CD4-positive, alpha-beta memory T cell (primary cell): ENCODE measurements at regions not wholly inside any gene's neighbourhood (a gene's known extent, or its start where the extent isn't known, plus 50 kb on each side); places are given as distances from the start of the nearest gene placed in this dataset.
A peak's percentile ranks its signal among the peaks of the same experiment; 100 is the strongest.

Experiments used
- CTCF ChIA-PET: fragments of 350-600 bp; sonication (Branson Sonifier 250); formaldehyde crosslinking; loops from one replicate; lab custom pipeline; 2021; ENCODE audit warnings: inconsistent platforms; ENCODE audit not compliant: partially characterized antibody; lab: Charles Lee
- POLR2A ChIA-PET: fragments of 350-600 bp; sonication (Branson Sonifier 250); formaldehyde crosslinking; loops from one replicate; lab custom pipeline; 2021; ENCODE audit not compliant: partially characterized antibody; lab: Charles Lee
- DNase-seq, 5 donors: peaks; one replicate each; pipeline versions ENCODE4 v3.0.0 to v3.0.0-alpha.2; 2020 to 2022; ENCODE audit warnings: mixed read lengths in 1 of 5
- H3K27ac ChIP-seq: one replicate; pipeline ENCODE4 v1.7.0; 2013; ENCODE audit warnings: low read depth, low read length
- H3K27me3 ChIP-seq: 2 replicates; pipeline ENCODE4 v1.7.0; 2013; ENCODE audit warnings: mild to moderate bottlenecking, low read length, moderate library complexity; ENCODE audit not compliant: insufficient read depth
- H3K36me3 ChIP-seq: 2 replicates; pipeline ENCODE4 v1.7.0; 2013; ENCODE audit warnings: mild to moderate bottlenecking, low read length, moderate library complexity; ENCODE audit not compliant: insufficient read depth
- H3K4me1 ChIP-seq: 2 replicates; pipeline ENCODE4 v1.7.0; 2013; ENCODE audit warnings: mild to moderate bottlenecking, low read length, moderate library complexity; ENCODE audit not compliant: insufficient read depth
- H3K4me3 ChIP-seq, 2 donors: one replicate each; pipeline ENCODE4 v1.7.0; 2013; ENCODE audit warnings: low read length in 2 of 2, mild to moderate bottlenecking in 1 of 2
- H3K9me3 ChIP-seq, 2 donors: one replicate each; pipeline ENCODE4 v1.7.0; 2013; ENCODE audit warnings: low read length in 2 of 2, control low read depth in 1 of 2; ENCODE audit not compliant: control insufficient read depth in 1 of 2
- H3K27ac Mint-ChIP-seq, 7 donors: one replicate each; pipeline ENCODE4 v1.8.0; 2020 to 2021; ENCODE audit warnings: mixed read lengths in 7 of 7, mild to moderate bottlenecking in 6 of 7, inconsistent platforms in 3 of 7, moderate library complexity in 3 of 7
- H3K27me3 Mint-ChIP-seq, 2 donors: one replicate each; pipeline ENCODE4 v1.8.0; 2020 to 2021; ENCODE audit warnings: mixed read lengths in 2 of 2
- H3K36me3 Mint-ChIP-seq, 2 donors: one replicate each; pipeline ENCODE4 v1.8.0; 2020 to 2021; ENCODE audit warnings: mixed read lengths in 2 of 2, inconsistent platforms in 1 of 2, mild to moderate bottlenecking in 1 of 2
- H3K4me1 Mint-ChIP-seq, 4 donors: one replicate each; pipeline ENCODE4 v1.8.0; 2020 to 2021; ENCODE audit warnings: mixed read lengths in 4 of 4, mild to moderate bottlenecking in 1 of 4
- H3K4me3 Mint-ChIP-seq, 8 donors: one replicate each; pipeline ENCODE4 v1.8.0; 2020 to 2021; ENCODE audit warnings: mixed read lengths in 8 of 8, mild to moderate bottlenecking in 7 of 8, moderate library complexity in 6 of 8, inconsistent platforms in 3 of 8
- H3K9me3 Mint-ChIP-seq, 8 donors: one replicate each; pipeline ENCODE4 v1.8.0; 2020 to 2021; ENCODE audit warnings: mixed read lengths in 8 of 8, mild to moderate bottlenecking in 5 of 8, inconsistent platforms in 3 of 8, moderate library complexity in 1 of 8
- intact Hi-C: fragments of 100-400 bp; cut with micrococcal nuclease; formaldehyde crosslinking; loops from one replicate; pipeline ENCODE4 v1.15.1; 2023

DNA sequence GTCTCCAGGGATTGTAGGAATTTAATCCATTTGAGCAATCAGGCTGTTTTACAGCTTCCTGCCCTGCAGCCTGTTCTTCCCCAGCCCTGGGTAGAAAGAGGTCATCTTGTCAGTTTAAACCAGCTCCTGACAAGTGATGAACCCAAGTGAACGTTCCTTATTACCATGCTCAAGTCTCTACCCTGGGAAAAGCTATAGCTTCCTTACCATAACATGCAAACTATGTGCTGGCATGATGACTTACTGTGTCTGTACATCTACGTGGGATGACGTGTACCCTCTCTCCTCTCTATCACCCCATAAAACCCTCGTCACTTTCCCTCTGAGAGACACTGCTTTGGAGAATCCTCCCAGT, 452.2 kb downstream of the XYLT1 start:
- POLR2A ChIA-PET, result no interaction called here
- H3K9me3 ChIP-seq, result no peaks in the 10 kb centered on the region
- no peaks in the 10 kb centered on the region for H3K27me3 Mint-ChIP-seq
- H3K4me3 Mint-ChIP-seq, result no peak overlapping the region
- H3K36me3 ChIP-seq, result no peaks in the 10 kb centered on the region
- H3K9me3 Mint-ChIP-seq, result peaks cover 0 to 9% (median 5%) of the 10 kb centered on the region in 8 donors
- H3K27ac ChIP-seq, result no peak overlapping the region
- H3K4me3 ChIP-seq, result no peak overlapping the region
- H3K27ac Mint-ChIP-seq, result no peak overlapping the region
- no peak for DNase-seq
- peaks cover 9% of the 10 kb centered on the region for H3K4me1 ChIP-seq
- H3K36me3 Mint-ChIP-seq, result peaks cover 0 to 7% of the 10 kb centered on the region in 2 donors
- peaks cover 5 to 19% (median 11%) of the 10 kb centered on the region in 4 donors for H3K4me1 Mint-ChIP-seq
- intact Hi-C loops, result loop anchor here (10.0 kb wide), 1 partner anchor 346 kb away; no protein-coding TSS in a partner anchor
- CTCF ChIA-PET, result interaction anchor here (1.2 kb wide), 2 partner anchors 49 to 52 kb away, joined by 3 read pairs; no protein-coding TSS in a partner anchor
- H3K27me3 ChIP-seq, result no peaks in the 10 kb centered on the region

DNA sequence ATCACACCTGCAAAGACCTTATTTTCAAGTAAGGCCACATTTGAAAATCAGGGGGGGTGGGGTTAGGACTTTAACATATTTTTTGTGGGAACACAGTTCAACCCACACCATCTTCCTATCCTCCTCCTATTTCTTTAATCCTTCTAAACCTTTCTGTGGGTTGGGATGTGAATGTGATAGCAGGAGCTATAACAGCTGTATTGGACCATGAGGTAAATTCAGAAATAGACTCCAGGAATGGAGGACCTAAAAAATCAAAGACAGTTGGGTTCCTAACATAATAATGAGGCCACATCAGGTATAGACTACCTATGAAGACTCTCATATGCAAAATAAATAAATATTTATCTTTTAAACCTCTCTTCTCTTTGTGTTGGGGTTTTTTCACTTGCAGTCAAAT, 451.4 kb downstream of the XYLT1 start:
- peaks cover 3 to 15% (median 8%) of the 10 kb centered on the region in 4 donors for H3K4me1 Mint-ChIP-seq
- intact Hi-C loops, result loop anchor here (10.0 kb wide), 1 partner anchor 345 kb away; no protein-coding TSS in a partner anchor
- H3K9me3 Mint-ChIP-seq, result peaks cover 0 to 9% (median 5%) of the 10 kb centered on the region in 8 donors
- Histone ChIP-seq H3K27me3 (no peaks in the 10 kb centered on the region), H3K4me3 (no peak overlapping the region), H3K36me3 (no peaks in the 10 kb centered on the region), H3K4me1 (peaks cover 3% of the 10 kb centered on the region), H3K9me3 (no peaks in the 10 kb centered on the region), H3K27ac (no peak overlapping the region)
- POLR2A ChIA-PET, result no interaction called here
- H3K36me3 Mint-ChIP-seq, result peaks cover 0 to 7% of the 10 kb centered on the region in 2 donors
- no peak overlapping the region for H3K27ac Mint-ChIP-seq
- H3K27me3 Mint-ChIP-seq, result no peaks in the 10 kb centered on the region
- no peak overlapping the region for H3K4me3 Mint-ChIP-seq
- CTCF ChIA-PET, result no interaction called here
- no peak for DNase-seq

DNA sequence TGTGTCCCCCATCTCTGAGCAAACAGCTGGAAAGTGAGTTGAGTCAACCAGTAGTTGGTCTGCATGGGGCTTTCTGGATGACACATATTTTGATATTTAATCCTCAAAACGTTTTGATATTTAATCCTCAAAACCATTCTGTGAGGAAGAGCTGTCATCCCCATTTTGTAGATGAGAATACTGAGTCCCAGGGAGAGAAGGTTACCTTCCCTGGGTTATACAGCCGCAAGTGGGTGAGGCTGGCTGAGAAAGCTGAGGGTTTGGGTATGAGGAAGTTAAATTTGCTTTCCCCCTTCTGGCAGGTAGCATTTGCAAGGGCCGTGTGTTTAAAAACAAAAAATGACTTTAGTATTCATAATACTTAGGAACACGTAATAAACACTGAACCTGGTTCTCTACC, 447.2 kb downstream of the XYLT1 start:
- intact Hi-C loops, result no loop called here
- peaks cover 14 to 38% (median 23%) of the 10 kb centered on the region in 4 donors for H3K4me1 Mint-ChIP-seq
- POLR2A ChIA-PET, result no interaction called here
- Histone ChIP-seq H3K4me1 (peaks cover 18% of the 10 kb centered on the region), H3K4me3 (no peak overlapping the region), H3K36me3 (no peaks in the 10 kb centered on the region), H3K27ac (no peak overlapping the region), H3K27me3 (no peaks in the 10 kb centered on the region), H3K9me3 (no peaks in the 10 kb centered on the region)
- no peaks in the 10 kb centered on the region for H3K9me3 Mint-ChIP-seq
- H3K27ac Mint-ChIP-seq, result peak overlapping the region in 1 of 7 donors; percentile 10
- H3K4me3 Mint-ChIP-seq, result no peak overlapping the region
- CTCF ChIA-PET, result interaction anchor here (0.9 kb wide), 1 partner anchor 9 kb away, joined by 3 read pairs; no protein-coding TSS in a partner anchor
- peaks cover 0 to 4% of the 10 kb centered on the region in 2 donors for H3K36me3 Mint-ChIP-seq
- DNase-seq, result no peak
- H3K27me3 Mint-ChIP-seq, result no peaks in the 10 kb centered on the region

DNA sequence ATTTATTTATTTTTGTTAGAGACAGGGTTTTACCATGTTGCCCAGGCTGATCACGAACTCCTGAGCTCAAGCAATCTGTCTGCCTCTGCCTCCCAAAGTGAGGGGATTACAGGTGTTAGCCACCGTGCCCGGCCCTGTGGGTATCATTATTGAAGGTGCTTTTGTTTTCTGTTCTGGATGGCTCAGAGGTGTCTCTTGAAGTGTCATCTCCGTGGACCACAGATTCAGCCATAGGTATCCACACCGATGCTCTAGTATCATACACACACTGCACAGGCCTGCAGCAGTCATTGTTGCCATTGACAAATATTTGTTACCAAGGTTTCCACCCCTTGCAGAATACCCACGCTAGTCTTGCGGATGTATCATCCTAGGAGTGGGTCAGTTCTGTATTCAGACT, 446.2 kb downstream of the XYLT1 start:
- H3K4me3 ChIP-seq, result no peak overlapping the region
- Mint-ChIP-seq H3K4me1 (peaks cover 14 to 35% (median 21%) of the 10 kb centered on the region in 4 donors), H3K4me3 (no peak overlapping the region), H3K27me3 (no peaks in the 10 kb centered on the region), H3K36me3 (peaks cover 4 to 7% of the 10 kb centered on the region in 2 donors), H3K9me3 (peaks cover 0 to 6% (median 5%) of the 10 kb centered on the region in 8 donors), H3K27ac (no peak overlapping the region)
- peaks cover 18% of the 10 kb centered on the region for H3K4me1 ChIP-seq
- ChIA-PET POLR2A (no interaction called here), CTCF (interaction anchor here (1.0 kb wide), 1 partner anchor 9 kb away, joined by 4 read pairs; no protein-coding TSS in a partner anchor)
- no peaks in the 10 kb centered on the region for H3K36me3 ChIP-seq
- H3K9me3 ChIP-seq, result no peaks in the 10 kb centered on the region
- intact Hi-C loops, result no loop called here
- H3K27ac ChIP-seq, result no peak overlapping the region
- no peak for DNase-seq
- H3K27me3 ChIP-seq, result no peaks in the 10 kb centered on the region

DNA sequence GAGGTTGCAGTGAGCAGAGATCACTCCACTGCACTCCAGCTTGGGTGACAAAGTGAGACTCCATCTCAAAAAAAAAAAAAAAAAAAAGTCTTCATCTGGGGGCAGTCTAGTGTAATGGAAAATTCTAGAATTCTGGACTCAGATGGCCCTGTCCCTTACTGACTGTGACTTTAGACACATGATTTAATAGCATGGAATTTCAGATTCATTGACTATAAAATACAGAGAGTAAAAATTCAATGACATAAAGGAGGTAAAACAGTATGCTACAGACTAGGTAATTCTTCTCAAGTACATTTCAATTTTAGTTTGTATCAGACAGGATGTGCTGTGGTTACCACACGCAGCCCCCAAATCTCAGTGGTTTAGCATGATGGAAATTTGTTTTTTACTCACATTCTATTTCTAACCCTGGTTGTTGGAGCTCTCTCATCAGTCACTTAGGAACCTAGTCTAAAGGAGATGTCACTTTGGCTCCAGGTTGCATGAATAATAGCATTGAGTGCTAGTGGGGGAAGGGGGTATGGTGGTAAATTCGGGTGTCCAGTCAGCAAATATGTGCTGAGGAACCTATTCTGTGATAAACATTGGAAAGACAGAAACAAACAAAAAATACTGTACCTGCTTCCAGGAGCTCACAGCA, 444.0 kb downstream of the XYLT1 start:
- Histone ChIP-seq H3K36me3 (no peaks in the 10 kb centered on the region), H3K4me1 (peaks cover 18% of the 10 kb centered on the region), H3K9me3 (no peaks in the 10 kb centered on the region), H3K27me3 (no peaks in the 10 kb centered on the region), H3K27ac (no peak overlapping the region), H3K4me3 (no peak overlapping the region)
- Mint-ChIP-seq H3K36me3 (peaks cover 8 to 14% of the 10 kb centered on the region in 2 donors), H3K4me3 (peak overlapping the region in 7 of 8 donors; percentile 17 to 73 (median 59)), H3K27me3 (no peaks in the 10 kb centered on the region), H3K27ac (peak overlapping the region in 6 of 7 donors; percentile 1 to 75 (median 66)), H3K4me1 (peaks cover 14 to 35% (median 21%) of the 10 kb centered on the region in 4 donors), H3K9me3 (peaks cover 0 to 14% (median 6%) of the 10 kb centered on the region in 8 donors)
- peak in 4 of 5 donors; percentile 13 to 37 (median 22) for DNase-seq
- ChIA-PET CTCF (no interaction called here), POLR2A (no interaction called here)
- intact Hi-C loops, result no loop called here

DNA sequence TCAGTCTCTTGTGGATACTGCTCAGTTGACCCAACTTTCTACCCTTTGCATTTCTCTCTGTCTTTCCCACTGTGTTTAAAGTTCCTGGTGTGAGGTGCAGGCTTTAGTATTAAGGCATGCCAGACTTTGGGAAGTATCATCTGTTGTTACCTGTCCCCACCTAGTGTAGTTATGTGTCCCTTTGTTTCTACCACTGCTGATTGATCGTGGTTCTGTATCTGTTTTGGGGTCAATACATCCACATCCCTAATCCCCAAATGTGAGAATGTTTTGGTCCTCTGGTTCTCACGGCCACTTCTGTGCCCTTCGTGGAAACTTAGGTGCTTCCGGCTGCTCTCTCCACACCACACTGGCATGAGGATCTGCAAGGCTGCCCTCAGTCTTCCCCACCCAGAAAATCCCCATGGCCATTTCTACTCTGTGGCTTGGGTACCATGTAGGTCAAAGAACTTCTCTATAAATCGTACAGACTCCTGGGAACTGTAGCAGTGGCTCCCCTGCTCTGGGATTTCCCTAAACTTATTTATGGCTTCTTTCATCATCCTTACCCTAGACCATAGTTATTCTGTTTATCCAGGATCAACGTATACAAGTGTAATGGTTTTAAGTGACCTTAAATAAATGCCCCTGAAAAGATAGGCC, 443.2 kb downstream of the XYLT1 start:
- intact Hi-C loops, result no loop called here
- H3K4me1 Mint-ChIP-seq, result peaks cover 14 to 35% (median 21%) of the 10 kb centered on the region in 4 donors
- DNase-seq, result no peak
- ChIA-PET POLR2A (no interaction called here), CTCF (no interaction called here)
- H3K27me3 Mint-ChIP-seq, result no peaks in the 10 kb centered on the region
- Histone ChIP-seq H3K9me3 (no peaks in the 10 kb centered on the region), H3K36me3 (no peaks in the 10 kb centered on the region), H3K4me1 (peaks cover 18% of the 10 kb centered on the region), H3K4me3 (no peak overlapping the region), H3K27ac (no peak overlapping the region), H3K27me3 (no peaks in the 10 kb centered on the region)
- peaks cover 9 to 14% of the 10 kb centered on the region in 2 donors for H3K36me3 Mint-ChIP-seq
- H3K4me3 Mint-ChIP-seq, result peak overlapping the region in 5 of 8 donors; percentile 14 to 75 (median 58)
- H3K27ac Mint-ChIP-seq, result peak overlapping the region in 3 of 7 donors; percentile 38 to 91 (median 72)
- H3K9me3 Mint-ChIP-seq, result peaks cover 0 to 14% (median 6%) of the 10 kb centered on the region in 8 donors

DNA sequence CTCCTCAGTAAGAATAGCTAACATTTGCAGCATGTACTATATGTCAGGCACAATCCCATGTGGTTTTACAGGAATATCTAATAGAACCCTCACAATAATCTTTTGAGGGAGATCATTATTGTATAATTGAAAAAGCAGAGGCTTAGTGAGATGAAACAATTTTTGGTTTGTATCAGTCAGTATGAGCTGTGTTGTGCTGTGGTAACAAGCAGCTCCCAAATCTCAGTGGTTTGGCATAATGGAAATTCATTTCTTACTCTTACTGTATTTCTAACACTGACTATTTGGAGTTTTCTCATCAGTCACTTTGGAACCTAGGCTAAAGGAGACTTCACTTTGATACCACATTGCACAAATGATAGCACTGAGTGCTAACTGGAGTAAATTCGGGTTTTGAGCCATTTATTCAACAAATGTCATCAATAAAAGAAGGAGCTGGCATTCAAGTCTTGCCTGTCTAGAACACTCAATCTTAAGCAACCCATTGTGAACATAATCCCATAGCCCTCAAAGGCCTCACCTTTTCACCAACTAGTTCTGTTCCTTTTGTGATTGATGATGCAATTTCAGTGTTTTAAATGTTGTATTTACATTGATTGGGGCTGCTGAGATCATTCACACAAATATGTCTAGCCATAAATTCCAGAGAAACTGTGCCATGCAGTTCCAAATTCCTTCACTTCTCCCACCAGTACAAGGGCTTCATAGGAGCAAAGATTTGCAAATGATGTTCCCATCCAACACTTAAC, 441.0 kb downstream of the XYLT1 start:
- CTCF ChIA-PET, result interaction anchor here (1.0 kb wide), 1 partner anchor 13 kb away, joined by 3 read pairs; no protein-coding TSS in a partner anchor
- POLR2A ChIA-PET, result no interaction called here
- Histone ChIP-seq H3K9me3 (no peaks in the 10 kb centered on the region), H3K27ac (no peak overlapping the region), H3K36me3 (no peaks in the 10 kb centered on the region), H3K4me1 (peaks cover 18% of the 10 kb centered on the region), H3K27me3 (no peaks in the 10 kb centered on the region), H3K4me3 (no peak overlapping the region)
- no peak for DNase-seq
- no peak overlapping the region for H3K4me3 Mint-ChIP-seq
- no peak overlapping the region for H3K27ac Mint-ChIP-seq
- intact Hi-C loops, result no loop called here
- H3K9me3 Mint-ChIP-seq, result peaks cover 0 to 19% (median 9%) of the 10 kb centered on the region in 8 donors
- H3K36me3 Mint-ChIP-seq, result peaks cover 9 to 19% of the 10 kb centered on the region in 2 donors
- H3K4me1 Mint-ChIP-seq, result peaks cover 14 to 32% (median 21%) of the 10 kb centered on the region in 4 donors
- H3K27me3 Mint-ChIP-seq, result no peaks in the 10 kb centered on the region
